HL-60 (cell line): ENCODE measurements at regions not wholly inside any gene's neighbourhood (a gene's known extent, or its start where the extent isn't known, plus 50 kb on each side); places are given as distances from the start of the nearest gene placed in this dataset.

Experiments
- GABPA ChIP-seq: IDR thresholded peaks from 2 replicates; pipeline ENCODE4 v1.6.1; 2012; ENCODE audit warnings: low read depth
- POLR2AphosphoS5 ChIP-seq: IDR thresholded peaks from 2 replicates; pipeline ENCODE4 v1.6.1; 2012; ENCODE audit warnings: low read depth
- SPI1 ChIP-seq: IDR thresholded peaks from 2 replicates; pipeline ENCODE4 v1.6.1; 2012; ENCODE audit warnings: low read depth, mild to moderate bottlenecking, borderline replicate concordance
- TF ChIP-seq, protein P1 (sequence below): IDR thresholded peaks from one replicate; pipeline ENCODE4 v1.5.1; 2011; ENCODE audit warnings: low read length, control low read depth, inconsistent platforms; ENCODE audit not compliant: insufficient read depth
- TF ChIP-seq, protein P2 (sequence below): IDR thresholded peaks from 2 replicates; pipeline ENCODE4 v1.6.1; 2012; ENCODE audit warnings: low read depth; ENCODE audit not compliant: insufficient replicate concordance

- TF ChIP-seq, protein P1, sequence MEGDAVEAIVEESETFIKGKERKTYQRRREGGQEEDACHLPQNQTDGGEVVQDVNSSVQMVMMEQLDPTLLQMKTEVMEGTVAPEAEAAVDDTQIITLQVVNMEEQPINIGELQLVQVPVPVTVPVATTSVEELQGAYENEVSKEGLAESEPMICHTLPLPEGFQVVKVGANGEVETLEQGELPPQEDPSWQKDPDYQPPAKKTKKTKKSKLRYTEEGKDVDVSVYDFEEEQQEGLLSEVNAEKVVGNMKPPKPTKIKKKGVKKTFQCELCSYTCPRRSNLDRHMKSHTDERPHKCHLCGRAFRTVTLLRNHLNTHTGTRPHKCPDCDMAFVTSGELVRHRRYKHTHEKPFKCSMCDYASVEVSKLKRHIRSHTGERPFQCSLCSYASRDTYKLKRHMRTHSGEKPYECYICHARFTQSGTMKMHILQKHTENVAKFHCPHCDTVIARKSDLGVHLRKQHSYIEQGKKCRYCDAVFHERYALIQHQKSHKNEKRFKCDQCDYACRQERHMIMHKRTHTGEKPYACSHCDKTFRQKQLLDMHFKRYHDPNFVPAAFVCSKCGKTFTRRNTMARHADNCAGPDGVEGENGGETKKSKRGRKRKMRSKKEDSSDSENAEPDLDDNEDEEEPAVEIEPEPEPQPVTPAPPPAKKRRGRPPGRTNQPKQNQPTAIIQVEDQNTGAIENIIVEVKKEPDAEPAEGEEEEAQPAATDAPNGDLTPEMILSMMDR, result no peak
- TF ChIP-seq POLR2AphosphoS5, result no peak
- TF ChIP-seq GABPA, result no peak
- TF ChIP-seq, protein P2, sequence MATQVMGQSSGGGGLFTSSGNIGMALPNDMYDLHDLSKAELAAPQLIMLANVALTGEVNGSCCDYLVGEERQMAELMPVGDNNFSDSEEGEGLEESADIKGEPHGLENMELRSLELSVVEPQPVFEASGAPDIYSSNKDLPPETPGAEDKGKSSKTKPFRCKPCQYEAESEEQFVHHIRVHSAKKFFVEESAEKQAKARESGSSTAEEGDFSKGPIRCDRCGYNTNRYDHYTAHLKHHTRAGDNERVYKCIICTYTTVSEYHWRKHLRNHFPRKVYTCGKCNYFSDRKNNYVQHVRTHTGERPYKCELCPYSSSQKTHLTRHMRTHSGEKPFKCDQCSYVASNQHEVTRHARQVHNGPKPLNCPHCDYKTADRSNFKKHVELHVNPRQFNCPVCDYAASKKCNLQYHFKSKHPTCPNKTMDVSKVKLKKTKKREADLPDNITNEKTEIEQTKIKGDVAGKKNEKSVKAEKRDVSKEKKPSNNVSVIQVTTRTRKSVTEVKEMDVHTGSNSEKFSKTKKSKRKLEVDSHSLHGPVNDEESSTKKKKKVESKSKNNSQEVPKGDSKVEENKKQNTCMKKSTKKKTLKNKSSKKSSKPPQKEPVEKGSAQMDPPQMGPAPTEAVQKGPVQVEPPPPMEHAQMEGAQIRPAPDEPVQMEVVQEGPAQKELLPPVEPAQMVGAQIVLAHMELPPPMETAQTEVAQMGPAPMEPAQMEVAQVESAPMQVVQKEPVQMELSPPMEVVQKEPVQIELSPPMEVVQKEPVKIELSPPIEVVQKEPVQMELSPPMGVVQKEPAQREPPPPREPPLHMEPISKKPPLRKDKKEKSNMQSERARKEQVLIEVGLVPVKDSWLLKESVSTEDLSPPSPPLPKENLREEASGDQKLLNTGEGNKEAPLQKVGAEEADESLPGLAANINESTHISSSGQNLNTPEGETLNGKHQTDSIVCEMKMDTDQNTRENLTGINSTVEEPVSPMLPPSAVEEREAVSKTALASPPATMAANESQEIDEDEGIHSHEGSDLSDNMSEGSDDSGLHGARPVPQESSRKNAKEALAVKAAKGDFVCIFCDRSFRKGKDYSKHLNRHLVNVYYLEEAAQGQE, result no peak
- no peak for TF ChIP-seq SPI1
Measured at GRCh38 chr2:137862651-137863050, 101.6 kb upstream of the HNMT start.
